Urothelium cell line (cell line): ENCODE measurements at regions not wholly inside any gene's neighbourhood (a gene's known extent, or its start where the extent isn't known, plus 50 kb on each side); places are given as distances from the start of the nearest gene placed in this dataset.
"Not testable (repeated sequence)": the region's sequence is repeated elsewhere in the genome, so short reads cannot be mapped to it uniquely, and the experiment has no call there.

Source experiments
- DNase-seq: peaks from one replicate; pipeline ENCODE4 v3.0.0; 2011; ENCODE audit warnings: low spot score, mixed read lengths
- FAIRE-seq: peaks from 2 replicates; lab custom pipeline; 2011; peaks lifted over from hg19 to GRCh38; lab: Jason Lieb, UNC

GRCh38 chr3:18237251-18238005 is 187.7 kb downstream of the SATB1 start:
- DNase-seq = no peak
- no peak for FAIRE-seq

- no peak for FAIRE-seq
Measured at GRCh38 chr3:18236726-18237125, 188.4 kb downstream of the SATB1 start.

GRCh38 chr3:18234717-18235335 is 190.3 kb downstream of the SATB1 start:
- FAIRE-seq (no peak), DNase-seq (no peak)

More at GRCh38 chr3:18236726-18237125, 188.4 kb downstream of the SATB1 start:
- no peak for DNase-seq

DNA sequence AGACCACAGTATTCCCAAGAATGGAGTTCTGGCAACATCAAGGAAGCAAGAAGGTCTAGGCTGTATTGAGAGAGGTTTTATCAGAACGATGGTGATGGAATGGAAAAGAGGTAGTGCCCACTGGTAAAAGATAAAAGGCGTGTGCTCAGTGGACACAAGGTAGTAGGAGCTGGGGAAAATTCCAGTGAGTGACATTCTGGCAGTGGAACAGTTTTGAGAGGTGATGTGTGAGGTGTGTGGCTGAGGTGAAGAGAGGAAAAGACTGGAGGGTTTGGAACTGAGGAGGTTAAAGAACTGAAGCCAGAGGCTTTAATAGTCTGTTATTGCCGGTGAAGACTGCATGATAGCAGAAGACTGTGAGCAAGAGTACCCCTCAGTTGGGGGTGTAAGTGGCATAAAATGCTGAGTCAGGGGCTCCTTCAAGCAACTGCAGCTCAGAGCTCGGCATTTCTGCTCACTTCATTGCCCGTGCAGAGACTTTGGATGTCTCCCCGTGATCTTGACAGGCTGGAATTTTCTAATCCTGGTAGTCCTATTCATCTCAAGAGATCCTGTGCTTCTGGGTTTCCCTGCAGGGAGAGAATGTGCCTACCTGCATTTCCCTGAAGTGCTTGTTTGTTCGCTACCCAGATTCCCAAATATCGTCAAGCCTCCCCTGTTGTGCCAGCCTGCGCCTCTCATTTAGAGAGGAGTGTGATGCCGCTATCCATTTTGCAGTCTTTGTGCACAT is 191.0 kb downstream of the SATB1 start:
- FAIRE-seq (no peak), DNase-seq (no peak)

DNA sequence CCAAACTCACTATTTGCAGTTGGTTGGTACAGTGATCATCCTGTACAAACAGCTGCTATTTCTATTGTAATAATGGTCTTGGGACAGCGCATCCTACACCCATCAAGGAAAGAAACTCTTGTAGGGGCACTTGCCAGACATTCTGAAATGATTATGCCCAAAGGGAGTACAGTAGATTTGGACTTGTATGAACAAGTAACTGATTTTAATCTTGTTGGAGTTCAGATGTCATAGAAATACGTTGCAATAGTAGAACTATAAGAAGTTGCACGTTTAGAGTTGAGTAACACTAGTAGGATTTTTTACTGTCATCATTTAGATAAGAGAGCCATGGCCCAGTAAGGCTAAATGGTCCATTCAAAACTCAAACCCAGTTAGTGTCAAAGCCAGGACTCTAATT is 192.8 kb downstream of the SATB1 start:
- no peak for FAIRE-seq

GRCh38 chr3:18228060-18228459 is 197.1 kb downstream of the SATB1 start:
- no peak for DNase-seq
- no peak for FAIRE-seq

More for the DNA sequence above, 192.8 kb downstream of the SATB1 start:
- no peak for DNase-seq

- FAIRE-seq = no peak
Measured at GRCh38 chr3:18225709-18226108, 199.4 kb downstream of the SATB1 start.

DNA sequence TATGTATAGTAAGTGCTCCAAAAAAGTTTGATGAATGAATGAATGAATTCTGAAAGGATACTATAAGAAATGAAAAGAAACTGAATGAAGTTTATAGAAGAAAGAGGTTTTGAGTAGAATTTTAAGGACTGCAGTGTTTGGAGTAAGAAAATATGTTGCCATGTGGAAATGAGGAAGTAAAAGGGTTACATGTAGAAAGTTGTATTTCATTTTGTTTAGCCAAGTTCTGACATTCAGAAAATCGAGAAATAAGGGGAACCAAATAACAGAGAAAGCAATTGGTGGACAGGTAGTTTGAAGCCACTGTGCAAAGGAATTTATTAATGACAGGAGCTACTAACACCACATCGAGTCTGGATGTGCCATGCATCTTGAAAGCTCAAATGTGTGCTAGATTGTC is 200.7 kb downstream of the SATB1 start:
- FAIRE-seq (no peak), DNase-seq (no peak)

More at GRCh38 chr3:18225709-18226108, 199.4 kb downstream of the SATB1 start:
- no peak for DNase-seq

GRCh38 chr3:18223974-18224373 is 201.2 kb downstream of the SATB1 start:
- FAIRE-seq = no peak
- no peak for DNase-seq

GRCh38 chr3:18223571-18223970 is 201.6 kb downstream of the SATB1 start:
- FAIRE-seq = no peak
- no peak for DNase-seq

GRCh38 chr3:18222686-18223085 is 202.5 kb downstream of the SATB1 start:
- FAIRE-seq (no peak), DNase-seq (no peak)

GRCh38 chr3:18217507-18218174 is 207.5 kb downstream of the SATB1 start:
- FAIRE-seq = no peak
- DNase-seq = no peak

DNA sequence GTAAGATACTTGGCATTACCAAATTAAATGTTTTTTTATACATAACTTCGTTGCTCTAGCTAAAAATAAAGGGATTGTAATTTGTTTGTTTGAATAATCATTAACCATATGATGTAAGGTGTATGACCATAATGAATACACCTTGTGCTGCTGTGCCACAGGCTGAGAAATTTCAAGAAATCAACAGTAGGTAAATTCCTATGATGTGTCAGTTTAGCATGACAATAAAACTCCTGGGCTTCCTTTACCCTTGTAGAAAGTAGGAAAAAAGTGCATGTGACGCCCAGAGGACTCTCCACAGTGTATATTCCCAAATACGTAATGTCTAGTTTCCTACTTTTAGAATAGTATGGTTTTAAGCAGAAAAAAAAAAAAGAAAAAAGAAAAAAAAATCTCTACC is 208.1 kb downstream of the SATB1 start:
- DNase-seq (no peak), FAIRE-seq (no peak)

DNA sequence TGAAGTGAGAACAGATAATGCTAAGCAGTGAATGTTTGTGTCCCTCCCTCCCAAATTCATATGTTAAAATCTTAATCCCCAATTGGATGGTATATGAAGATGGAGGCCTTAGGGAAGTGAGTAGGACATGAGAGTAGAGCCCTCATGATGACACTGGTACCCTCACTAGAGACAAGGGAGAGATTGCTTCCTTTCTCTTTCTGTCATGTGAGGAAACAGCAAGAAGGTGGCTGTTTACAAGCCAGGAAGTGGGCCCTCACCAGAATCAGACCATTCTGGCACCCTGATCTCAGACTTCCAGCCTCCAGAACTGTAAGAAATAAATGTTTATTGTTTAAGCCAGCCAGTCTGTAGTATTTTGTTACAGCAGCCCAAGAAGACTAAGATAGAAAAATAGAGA is 209.5 kb downstream of the SATB1 start:
- DNase-seq (no peak), FAIRE-seq (no peak)

DNA sequence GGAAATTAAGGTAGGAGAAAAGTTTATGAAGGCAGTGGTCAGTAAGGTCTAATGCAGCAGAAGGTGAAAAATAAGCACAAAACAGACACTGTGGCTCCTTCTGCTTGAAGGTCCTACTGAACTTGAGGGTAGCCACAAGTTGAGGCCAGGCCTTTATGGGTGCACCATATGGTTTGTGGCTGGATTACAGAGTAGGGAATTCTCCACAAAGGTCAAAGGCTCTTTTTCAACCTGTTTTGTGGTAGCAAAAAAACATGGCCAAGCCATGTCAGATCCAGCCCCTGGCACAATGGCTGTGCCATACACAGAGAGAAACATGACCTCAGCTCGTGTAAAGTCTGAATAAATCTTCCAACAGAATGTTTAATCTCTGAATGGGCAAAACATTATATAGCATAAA is 214.0 kb downstream of the SATB1 start:
- FAIRE-seq (no peak), DNase-seq (no peak)

DNA sequence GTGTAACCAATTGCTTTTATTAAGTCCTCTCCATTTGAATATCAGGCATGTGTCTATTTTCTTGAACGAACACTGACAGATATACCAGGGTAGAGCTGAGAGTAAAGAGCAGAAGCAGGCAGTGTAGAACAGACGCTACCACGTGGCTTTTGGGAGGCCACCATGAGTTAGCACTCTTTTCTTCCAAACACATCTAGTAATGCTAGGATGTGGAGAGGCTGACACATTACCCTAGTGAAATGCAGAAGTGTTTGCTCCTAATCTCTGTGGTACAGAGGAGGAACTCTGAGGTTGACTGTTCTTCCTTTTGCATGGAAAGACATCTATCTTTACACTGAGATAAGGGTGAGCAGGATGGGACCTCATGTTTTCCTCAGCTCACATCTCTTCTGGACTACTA is 216.3 kb downstream of the SATB1 start:
- DNase-seq = no peak
- FAIRE-seq = no peak

GRCh38 chr3:18208091-18208490 is 217.0 kb downstream of the SATB1 start:
- FAIRE-seq (no peak), DNase-seq (no peak)

DNA sequence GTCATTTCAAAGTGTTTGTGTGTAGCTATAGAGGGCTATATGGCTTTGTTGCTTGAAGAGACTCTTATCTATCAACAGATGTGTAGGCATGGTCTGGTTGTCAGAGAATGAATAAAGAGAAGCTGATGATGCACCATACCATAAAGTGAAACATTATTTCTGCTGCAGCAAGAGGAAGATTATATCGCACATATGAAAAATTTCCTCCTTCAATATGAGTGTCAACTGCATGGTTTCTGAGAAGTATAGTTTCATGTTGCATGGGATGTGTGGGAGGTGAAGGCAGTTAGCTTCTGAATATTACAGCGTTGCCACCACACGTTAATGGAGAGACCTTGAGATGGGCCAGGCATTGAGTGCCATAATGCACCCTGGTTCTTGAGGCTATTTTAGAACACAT is 217.9 kb downstream of the SATB1 start:
- FAIRE-seq (no peak), DNase-seq (no peak)

GRCh38 chr3:18205701-18206100 is 219.4 kb downstream of the SATB1 start:
- not testable (repeated sequence) for FAIRE-seq, DNase-seq

DNA sequence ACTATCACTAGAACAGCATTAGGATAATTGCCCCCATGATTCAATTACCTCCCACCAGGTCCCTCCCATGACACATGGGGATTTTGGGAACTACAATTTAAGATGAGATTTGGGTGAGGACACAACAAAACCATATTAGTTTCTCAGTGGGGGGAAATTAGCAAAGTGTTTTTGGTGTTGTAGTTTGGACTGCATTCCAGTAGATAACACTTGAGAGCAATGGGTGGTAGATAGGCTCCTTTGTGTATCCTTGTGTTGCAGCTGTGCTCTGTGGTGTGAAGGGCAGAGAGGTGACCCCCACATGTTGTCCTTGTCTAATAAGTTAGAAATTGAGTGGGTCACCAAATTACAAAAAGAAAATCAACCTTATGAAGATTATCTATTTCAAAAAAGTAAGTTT is 223.8 kb downstream of the SATB1 start:
- DNase-seq = no peak
- no peak for FAIRE-seq

DNA sequence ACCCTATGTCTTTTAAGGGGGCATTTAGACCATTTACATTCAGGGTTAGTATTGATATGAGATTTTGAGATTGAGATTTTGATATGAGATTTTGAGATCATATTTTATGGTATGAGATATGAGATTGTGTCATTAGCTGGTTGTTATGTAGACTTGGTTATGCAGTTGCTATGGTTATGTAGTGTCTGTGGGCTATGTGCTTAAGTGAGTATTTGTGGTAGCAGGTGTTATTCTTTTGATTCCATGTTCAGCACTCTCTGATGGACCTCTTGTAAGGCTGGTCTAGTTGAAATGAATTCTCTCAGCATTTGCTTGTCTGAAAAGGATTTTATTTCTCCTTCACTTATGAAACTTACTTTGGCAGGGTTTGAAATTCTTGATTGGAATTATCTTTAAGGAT is 225.4 kb downstream of the SATB1 start:
- no peak for DNase-seq
- no peak for FAIRE-seq
